HCT116 (cell line): ENCODE measurements at regions not wholly inside any gene's neighbourhood (a gene's known extent, or its start where the extent isn't known, plus 50 kb on each side); places are given as distances from the start of the nearest gene placed in this dataset.

Source experiments
- CTCF ChIP-seq, 3 experiments: fragments of 200-600 bp in 1 of 3; sonication (generic) in 1 of 3; IDR thresholded peaks in 2 of 3; conservative IDR thresholded peaks in 1 of 3; 2 replicates each; pipeline ENCODE4 v1.5.1; 2012 to 2017; ENCODE audit warnings: low read depth in 2 of 3, low read length in 2 of 3, antibody characterized with exemption in 1 of 3, borderline replicate concordance in 1 of 3, control low read depth in 1 of 3, mild to moderate bottlenecking in 1 of 3, mixed read lengths in 1 of 3, mixed run types in 1 of 3, moderate library complexity in 1 of 3; ENCODE audit not compliant: insufficient read depth in 1 of 3
- EZH2phosphoT487 ChIP-seq: fragments of 200-600 bp; IDR thresholded peaks from 2 replicates; pipeline ENCODE4 v1.6.1; 2018; ENCODE audit warnings: antibody characterized with exemption, borderline replicate concordance
- MAX ChIP-seq: IDR thresholded peaks from 2 replicates; pipeline ENCODE4 v1.6.1; 2012
- POLR2A ChIP-seq: IDR thresholded peaks from 2 replicates; pipeline ENCODE4 v1.7.0; 2011; ENCODE audit warnings: borderline replicate concordance; ENCODE audit not compliant: insufficient read depth, insufficient read length; ENCODE audit errors: extremely low read depth
- POLR2AphosphoS5 ChIP-seq: IDR thresholded peaks from 2 replicates; pipeline ENCODE4 v1.6.1; 2011; ENCODE audit warnings: mild to moderate bottlenecking, low read depth, low read length, moderate library complexity
- TCF7L2 ChIP-seq: IDR thresholded peaks from 2 replicates; pipeline ENCODE4 v1.7.0; 2011; ENCODE audit warnings: borderline replicate concordance, inconsistent platforms; ENCODE audit not compliant: insufficient read depth, insufficient read length; ENCODE audit errors: extremely low read depth
- YY1 ChIP-seq: IDR thresholded peaks from 2 replicates; pipeline ENCODE4 v1.6.1; 2011; ENCODE audit warnings: low read length, low read depth, moderate library complexity, mild to moderate bottlenecking; ENCODE audit not compliant: insufficient replicate concordance; ENCODE audit errors: extremely low read depth
- TF ChIP-seq, protein P1 (sequence below): IDR thresholded peaks from 2 replicates; pipeline ENCODE4 v1.6.1; 2012; ENCODE audit warnings: low read depth

DNA sequence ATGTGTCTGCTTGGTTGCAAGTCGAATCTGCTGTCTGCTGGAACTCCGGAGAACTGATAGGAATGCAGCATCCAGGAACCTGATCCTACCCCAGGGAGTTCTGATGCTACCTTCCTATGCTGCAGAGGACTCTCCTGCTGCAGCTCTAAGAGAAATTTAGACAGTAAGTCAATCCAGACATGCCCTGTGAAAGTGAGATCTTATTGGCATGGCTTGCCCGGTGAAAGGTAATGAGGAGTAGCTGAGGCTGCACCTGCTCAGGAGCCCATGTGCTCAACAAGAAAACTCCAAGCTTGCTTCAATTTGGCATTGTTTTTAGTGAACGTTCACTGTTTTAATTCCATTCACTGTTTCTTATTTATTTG, 217.3 kb upstream of the SERP2 start:
- TF ChIP-seq YY1 (no peak), CTCF (IDR thresholded peaks at IDR 0.05 in 2 of 3, conservative IDR thresholded peaks at IDR 0.05 in 1 of 3; ENCODE audit: borderline replicate concordance in 1 of 3, insufficient read depth in 1 of 3, low read depth in 2 of 3, low read length in 2 of 3) (no peak), POLR2A (no peak), TCF7L2 (no peak), EZH2phosphoT487 (no peak), POLR2AphosphoS5 (no peak), MAX (no peak)
- TF ChIP-seq, protein P1, sequence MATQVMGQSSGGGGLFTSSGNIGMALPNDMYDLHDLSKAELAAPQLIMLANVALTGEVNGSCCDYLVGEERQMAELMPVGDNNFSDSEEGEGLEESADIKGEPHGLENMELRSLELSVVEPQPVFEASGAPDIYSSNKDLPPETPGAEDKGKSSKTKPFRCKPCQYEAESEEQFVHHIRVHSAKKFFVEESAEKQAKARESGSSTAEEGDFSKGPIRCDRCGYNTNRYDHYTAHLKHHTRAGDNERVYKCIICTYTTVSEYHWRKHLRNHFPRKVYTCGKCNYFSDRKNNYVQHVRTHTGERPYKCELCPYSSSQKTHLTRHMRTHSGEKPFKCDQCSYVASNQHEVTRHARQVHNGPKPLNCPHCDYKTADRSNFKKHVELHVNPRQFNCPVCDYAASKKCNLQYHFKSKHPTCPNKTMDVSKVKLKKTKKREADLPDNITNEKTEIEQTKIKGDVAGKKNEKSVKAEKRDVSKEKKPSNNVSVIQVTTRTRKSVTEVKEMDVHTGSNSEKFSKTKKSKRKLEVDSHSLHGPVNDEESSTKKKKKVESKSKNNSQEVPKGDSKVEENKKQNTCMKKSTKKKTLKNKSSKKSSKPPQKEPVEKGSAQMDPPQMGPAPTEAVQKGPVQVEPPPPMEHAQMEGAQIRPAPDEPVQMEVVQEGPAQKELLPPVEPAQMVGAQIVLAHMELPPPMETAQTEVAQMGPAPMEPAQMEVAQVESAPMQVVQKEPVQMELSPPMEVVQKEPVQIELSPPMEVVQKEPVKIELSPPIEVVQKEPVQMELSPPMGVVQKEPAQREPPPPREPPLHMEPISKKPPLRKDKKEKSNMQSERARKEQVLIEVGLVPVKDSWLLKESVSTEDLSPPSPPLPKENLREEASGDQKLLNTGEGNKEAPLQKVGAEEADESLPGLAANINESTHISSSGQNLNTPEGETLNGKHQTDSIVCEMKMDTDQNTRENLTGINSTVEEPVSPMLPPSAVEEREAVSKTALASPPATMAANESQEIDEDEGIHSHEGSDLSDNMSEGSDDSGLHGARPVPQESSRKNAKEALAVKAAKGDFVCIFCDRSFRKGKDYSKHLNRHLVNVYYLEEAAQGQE: no peak
